RPMI8226 (cell line): ENCODE measurements at regions not wholly inside any gene's neighbourhood (a gene's known extent, or its start where the extent isn't known, plus 50 kb on each side); places are given as distances from the start of the nearest gene placed in this dataset.
"Not testable (repeated sequence)": the region's sequence is repeated elsewhere in the genome, so short reads cannot be mapped to it uniquely, and the experiment has no call there.

Experiments
- DNase-seq: peaks from one replicate; pipeline ENCODE4 v3.0.0-alpha.2; 2015

- DNase-seq = no peak
These were observed 61.1 kb downstream of the MAD2L1 start for GRCh38 chr4:120005527-120005926.

- no peak for DNase-seq
These were observed 61.6 kb downstream of the MAD2L1 start for GRCh38 chr4:120005076-120005475.

- DNase-seq = no peak
These were observed 62.6 kb downstream of the MAD2L1 start for GRCh38 chr4:120004054-120004453.

- DNase-seq = no peak
These were observed 63.5 kb downstream of the MAD2L1 start for GRCh38 chr4:120003193-120003592.

GRCh38 chr4:120001850-120002249, 64.8 kb downstream of the MAD2L1 start:
- DNase-seq = no peak

- no peak for DNase-seq
These were observed 65.9 kb downstream of the MAD2L1 start for GRCh38 chr4:120000591-120001296.

GRCh38 chr4:119996024-119996423, 70.6 kb downstream of the MAD2L1 start:
- DNase-seq = not testable (repeated sequence)

- no peak for DNase-seq
These were observed 81.7 kb downstream of the MAD2L1 start for GRCh38 chr4:119984996-119985395.

- no peak for DNase-seq
These were observed 83.9 kb downstream of the MAD2L1 start for GRCh38 chr4:119982756-119983155.

GRCh38 chr4:119980456-119980855, 86.2 kb downstream of the MAD2L1 start:
- DNase-seq = no peak

GRCh38 chr4:119977076-119977940, 89.3 kb downstream of the MAD2L1 start:
- DNase-seq = no peak

- no peak for DNase-seq
These were observed 95.1 kb downstream of the MAD2L1 start for GRCh38 chr4:119971431-119972084.

- DNase-seq = no peak
These were observed 104.0 kb downstream of the MAD2L1 start for GRCh38 chr4:119962631-119963030.

- no peak for DNase-seq
These were observed 107.7 kb downstream of the MAD2L1 start for GRCh38 chr4:119958983-119959382.

GRCh38 chr4:119955256-119955655, 111.4 kb downstream of the MAD2L1 start:
- no peak for DNase-seq

GRCh38 chr4:119954487-119954886, 112.2 kb downstream of the MAD2L1 start:
- not testable (repeated sequence) for DNase-seq

- no peak for DNase-seq
These were observed 120.3 kb downstream of the MAD2L1 start for GRCh38 chr4:119946359-119946758.

- DNase-seq = no peak
These were observed 123.8 kb downstream of the MAD2L1 start for GRCh38 chr4:119942806-119943205.

- DNase-seq = no peak
These were observed 126.1 kb downstream of the MAD2L1 start for GRCh38 chr4:119940557-119940956.

GRCh38 chr4:119939071-119939995, 127.3 kb downstream of the MAD2L1 start:
- no peak for DNase-seq

- DNase-seq = no peak
These were observed 128.9 kb downstream of the MAD2L1 start for GRCh38 chr4:119937746-119938145.

- DNase-seq = no peak
These were observed 133.0 kb downstream of the MAD2L1 start for GRCh38 chr4:119933606-119934005.

- no peak for DNase-seq
These were observed 134.4 kb downstream of the MAD2L1 start for GRCh38 chr4:119932277-119932676.
